GM12878 (cell line): ENCODE measurements at regions not wholly inside any gene's neighbourhood (a gene's known extent, or its start where the extent isn't known, plus 50 kb on each side); places are given as distances from the start of the nearest gene placed in this dataset.

ENCODE experiments used
- ATAC-seq: fragments of 200-7000 bp; cut with Tn5 transposase; 3 replicates; pipeline ENCODE4 v1.9.1; 2020; ENCODE audit warnings: mild to moderate bottlenecking, moderate library complexity
- BruUV-seq: library from RNA; stranded (reverse); fragments of 400-500 nt; replicated peaks from 2 replicates; lab custom pipeline; 2021; lab: Mats Ljungman, UMichigan
- CTCF ChIA-PET: fragments of 300-600 bp; sonication (Branson Sonifier 250); formaldehyde crosslinking; extraction: SDS; loops from one replicate; lab custom pipeline; 2021; ENCODE audit warnings: inconsistent platforms; lab: Yijun Ruan, JAX
- POLR2A ChIA-PET: fragments of 350-600 bp; formaldehyde crosslinking; extraction: SDS; loops from one replicate; lab custom pipeline; 2021; ENCODE audit warnings: inconsistent platforms; lab: Charles Lee
- RAD21 ChIA-PET: fragments of 300-600 bp; sonication (Branson Sonifier 250); formaldehyde crosslinking; loops from one replicate; lab custom pipeline; 2023; ENCODE audit warnings: antibody characterized with exemption; ENCODE audit not compliant: unreplicated experiment; lab: Charles Lee
- SMC1A ChIA-PET: fragments of 300-600 bp; sonication (Branson Sonifier 250); formaldehyde crosslinking; loops from one replicate; lab custom pipeline; 2023; ENCODE audit not compliant: unreplicated experiment, uncharacterized antibody; lab: Charles Lee
- DNase-seq: peaks from one replicate; pipeline ENCODE4 v3.0.0-alpha.2; 2011; ENCODE audit warnings: low read depth, low spot score
- FAIRE-seq: peaks from 3 replicates; lab custom pipeline; 2011; peaks lifted over from hg19 to GRCh38; lab: Jason Lieb, UNC
- H2AFZ ChIP-seq: 2 replicates; pipeline ENCODE4 v1.6.0; 2011; ENCODE audit warnings: low read depth, low read length, control low read depth; ENCODE audit not compliant: control insufficient read depth
- H3K27ac ChIP-seq: 2 replicates; pipeline ENCODE4 v1.5.1; 2011; ENCODE audit warnings: control low read depth; ENCODE audit not compliant: control insufficient read depth, insufficient read depth
- H3K27me3 ChIP-seq, 2 experiments: replicated peaks in 1 of 2; 2 replicates each; pipeline versions ENCODE4 v1.6.0 to v1.6.1; 2011; ENCODE audit warnings: low read length in 1 of 2; ENCODE audit not compliant: control insufficient read depth in 2 of 2, insufficient read depth in 2 of 2
- H3K36me3 ChIP-seq, 2 experiments: 2 replicates each; pipeline ENCODE4 v1.5.1; 2011; ENCODE audit warnings: low read length in 1 of 2; ENCODE audit not compliant: control insufficient read depth in 2 of 2, insufficient read depth in 2 of 2
- H3K4me1 ChIP-seq: 2 replicates; pipeline ENCODE4 v1.6.1; 2011; ENCODE audit warnings: mild to moderate bottlenecking, low read length, moderate library complexity, mixed read lengths; ENCODE audit not compliant: control insufficient read depth, insufficient read depth
- H3K4me2 ChIP-seq: 2 replicates; pipeline ENCODE4 v1.6.0; 2011; ENCODE audit warnings: control low read depth; ENCODE audit not compliant: control insufficient read depth, insufficient read depth
- H3K4me3 ChIP-seq: fragments of 200-600 bp; sonication (generic); 2 replicates; pipeline ENCODE4 v1.5.1; 2016
- H3K79me2 ChIP-seq: 2 replicates; pipeline ENCODE4 v1.6.0; 2011; ENCODE audit warnings: low read length; ENCODE audit not compliant: control insufficient read depth, insufficient read depth
- H3K9ac ChIP-seq: 2 replicates; pipeline ENCODE4 v1.8.0; 2011; ENCODE audit warnings: low read length, control low read depth, mixed read lengths; ENCODE audit not compliant: control insufficient read depth, insufficient read depth
- H3K9me3 ChIP-seq: replicated peaks from 3 replicates; pipeline ENCODE4 v1.5.1; 2011; ENCODE audit warnings: mild to moderate bottlenecking, low read length; ENCODE audit not compliant: control insufficient read depth, insufficient read depth
- H4K20me1 ChIP-seq: 2 replicates; pipeline ENCODE4 v1.6.0; 2011; ENCODE audit not compliant: control insufficient read depth, insufficient read depth
- ATF7 ChIP-seq: fragments of 450-650 bp; IDR thresholded peaks from 2 replicates; pipeline ENCODE4 v1.6.1; 2016; ENCODE audit warnings: low read depth, mild to moderate bottlenecking
- CEBPB ChIP-seq, 2 experiments: fragments of 150-350 bp in 1 of 2; IDR thresholded peaks; 2 replicates each; pipeline ENCODE4 v1.6.1; 2012 to 2014; ENCODE audit warnings: low read depth in 2 of 2, low read length in 2 of 2, borderline replicate concordance in 1 of 2, inconsistent platforms in 1 of 2
- CHD1 ChIP-seq: IDR thresholded peaks from 2 replicates; pipeline ENCODE4 v1.6.1; 2012; ENCODE audit warnings: low read depth, low read length, improper control_type of control experiment
- CREB1 ChIP-seq: IDR thresholded peaks from 2 replicates; pipeline ENCODE4 v1.6.1; 2012; ENCODE audit warnings: low read depth, mild to moderate bottlenecking, inconsistent platforms
- FOS ChIP-seq: IDR thresholded peaks from 3 replicates; pipeline ENCODE4 v1.6.1; 2011; ENCODE audit warnings: borderline replicate concordance; ENCODE audit not compliant: insufficient read length; ENCODE audit errors: extremely low read depth
- IKZF1 ChIP-seq: fragments of 450-650 bp; conservative IDR thresholded peaks from 2 replicates; pipeline ENCODE4 v1.6.1; 2017; ENCODE audit warnings: antibody characterized with exemption, mild to moderate bottlenecking
- NFYB ChIP-seq: IDR thresholded peaks from 2 replicates; pipeline ENCODE4 v1.6.1; 2011; ENCODE audit warnings: low read depth, mild to moderate bottlenecking, low read length, improper control_type of control experiment, moderate library complexity; ENCODE audit not compliant: insufficient read depth
- PML ChIP-seq: IDR thresholded peaks from 2 replicates; pipeline ENCODE4 v1.6.1; 2012; ENCODE audit warnings: low read length, inconsistent platforms
- WRNIP1 ChIP-seq: IDR thresholded peaks from 2 replicates; pipeline ENCODE4 v1.6.1; 2011; ENCODE audit warnings: low read depth, low read length, improper control_type of control experiment, borderline replicate concordance
- ZNF384 ChIP-seq: IDR thresholded peaks from 2 replicates; pipeline ENCODE4 v1.6.1; 2012; ENCODE audit warnings: low read depth, mild to moderate bottlenecking, low read length, improper control_type of control experiment, borderline replicate concordance
- WGBS: methylation state at CpG from one replicate; pipeline ENCODE4 v1.1.6; 2016; ENCODE audit warnings: low lambda C conversion rate; ENCODE audit not compliant: insufficient replicate concordance, insufficient coverage; ENCODE audit errors: missing lambda C conversion rate; 5-methylcytosine and 5-hydroxymethylcytosine counted together
- in situ Hi-C: fragments of 300-500 bp; cut with MboI; formaldehyde crosslinking; loops from 9 replicates; pipeline ENCODE4 v1.14.3; 2018; ENCODE audit warnings: mixed read lengths
- intact Hi-C: fragments of 100-400 bp; cut with micrococcal nuclease; formaldehyde crosslinking; loops from one replicate; pipeline ENCODE4 v1.14.2; 2022; ENCODE audit not compliant: unreplicated experiment
- TF ChIP-seq, protein P1 (sequence below): fragments of 450-650 bp; IDR thresholded peaks from 2 replicates; pipeline ENCODE4 v1.6.1; 2014; ENCODE audit warnings: mild to moderate bottlenecking
- TF ChIP-seq, protein P2 (sequence below): fragments of 450-650 bp; formaldehyde crosslinking; IDR thresholded peaks from 2 replicates; pipeline ENCODE4 v1.5.0; 2022; ENCODE audit warnings: mild to moderate bottlenecking, missing genetic modification characterization
- TF ChIP-seq, protein P3 (sequence below): IDR thresholded peaks from 2 replicates; pipeline ENCODE4 v1.6.1; 2012; ENCODE audit warnings: low read depth, low read length, improper control_type of control experiment

DNA sequence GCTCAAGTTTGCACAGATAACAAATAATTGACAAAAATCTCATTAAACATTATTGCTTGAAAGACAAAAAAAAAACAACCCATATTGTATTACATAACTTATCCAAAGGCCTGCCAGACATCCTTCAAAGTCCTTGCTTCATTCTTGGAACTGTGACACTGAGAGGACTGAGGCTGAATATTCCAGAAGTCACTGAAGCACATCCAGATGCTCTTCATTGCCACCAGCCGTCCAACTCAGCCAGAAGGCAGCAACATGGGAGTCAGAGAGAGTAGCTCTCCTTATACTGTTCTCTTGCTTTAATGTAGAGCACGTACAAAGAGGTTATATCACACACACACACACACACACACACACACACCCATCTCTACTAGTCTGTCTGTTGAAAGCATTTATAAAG, 755.0 kb downstream of the LTN1 start (continued):
- TF ChIP-seq, protein P1, sequence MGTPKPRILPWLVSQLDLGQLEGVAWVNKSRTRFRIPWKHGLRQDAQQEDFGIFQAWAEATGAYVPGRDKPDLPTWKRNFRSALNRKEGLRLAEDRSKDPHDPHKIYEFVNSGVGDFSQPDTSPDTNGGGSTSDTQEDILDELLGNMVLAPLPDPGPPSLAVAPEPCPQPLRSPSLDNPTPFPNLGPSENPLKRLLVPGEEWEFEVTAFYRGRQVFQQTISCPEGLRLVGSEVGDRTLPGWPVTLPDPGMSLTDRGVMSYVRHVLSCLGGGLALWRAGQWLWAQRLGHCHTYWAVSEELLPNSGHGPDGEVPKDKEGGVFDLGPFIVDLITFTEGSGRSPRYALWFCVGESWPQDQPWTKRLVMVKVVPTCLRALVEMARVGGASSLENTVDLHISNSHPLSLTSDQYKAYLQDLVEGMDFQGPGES = no peak
- TF ChIP-seq FOS (no peak), CHD1 (no peak), IKZF1 (no peak), ATF7 (no peak), ZNF384 (no peak), NFYB (no peak), CEBPB (IDR thresholded peaks at IDR 0.05; ENCODE audit: borderline replicate concordance in 1 of 2, low read depth in 2 of 2, low read length in 2 of 2) (no peak), CREB1 (no peak)

DNA sequence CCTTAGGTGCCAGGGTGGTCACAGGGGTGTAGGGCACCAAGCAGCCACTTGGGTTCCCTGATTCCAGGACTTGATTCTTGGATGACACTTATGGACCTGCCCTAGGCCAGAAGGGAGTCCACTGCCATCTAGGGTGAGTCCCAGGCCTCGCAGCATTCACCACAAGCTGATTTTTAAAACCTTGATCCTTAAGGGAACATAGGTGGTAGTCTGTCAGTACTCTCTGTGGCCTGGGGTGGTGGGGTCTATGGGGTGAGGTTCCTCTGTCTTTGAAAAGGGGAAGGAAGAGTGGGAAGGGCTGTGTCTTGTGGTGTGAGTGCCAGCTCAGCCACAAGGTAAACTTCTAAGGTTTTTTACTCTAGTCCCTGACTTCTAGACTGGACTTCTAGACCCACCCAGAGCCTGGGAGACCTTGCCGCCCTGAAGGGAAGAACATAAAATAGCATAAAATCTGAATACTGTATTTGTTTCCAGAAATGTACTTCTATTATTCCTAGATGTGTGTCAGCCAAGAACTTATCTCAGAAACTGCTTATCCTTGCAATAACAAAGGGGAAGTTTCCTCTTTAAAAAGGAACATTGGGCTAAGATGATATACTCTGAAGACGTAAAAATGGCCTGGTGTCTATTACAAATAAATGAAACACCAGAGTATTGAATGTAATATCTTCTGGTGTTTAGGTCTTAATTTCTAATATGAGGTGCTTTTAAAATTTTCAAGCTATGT, 757.3 kb downstream of the LTN1 start:
- POLR2A ChIA-PET = no interaction called here
- Histone ChIP-seq H3K4me1 (no peaks in the 10 kb centered on the region), H3K27me3 (no peaks in the 10 kb centered on the region), H3K4me3 (no peak overlapping the region), H3K9ac (no peak overlapping the region), H3K4me2 (no peak overlapping the region), H3K36me3 (no peaks in the 10 kb centered on the region), H2AFZ (no peak overlapping the region), H3K79me2 (no peaks in the 10 kb centered on the region), H3K27ac (no peak overlapping the region), H3K9me3 (no peaks in the 10 kb centered on the region; the same call in 2 of the 3 replicates), H4K20me1 (no peaks in the 10 kb centered on the region)
- no TSS peak for BruUV-seq
- ATAC-seq (no peak), DNase-seq (no peak), FAIRE-seq (no peak)
- WGBS = 21% methylated on average over 3 of the region's 3 CpGs
- CTCF ChIA-PET = no interaction called here
- TF ChIP-seq PML = no peak
- no peak for TF ChIP-seq WRNIP1
- TF ChIP-seq, protein P2, sequence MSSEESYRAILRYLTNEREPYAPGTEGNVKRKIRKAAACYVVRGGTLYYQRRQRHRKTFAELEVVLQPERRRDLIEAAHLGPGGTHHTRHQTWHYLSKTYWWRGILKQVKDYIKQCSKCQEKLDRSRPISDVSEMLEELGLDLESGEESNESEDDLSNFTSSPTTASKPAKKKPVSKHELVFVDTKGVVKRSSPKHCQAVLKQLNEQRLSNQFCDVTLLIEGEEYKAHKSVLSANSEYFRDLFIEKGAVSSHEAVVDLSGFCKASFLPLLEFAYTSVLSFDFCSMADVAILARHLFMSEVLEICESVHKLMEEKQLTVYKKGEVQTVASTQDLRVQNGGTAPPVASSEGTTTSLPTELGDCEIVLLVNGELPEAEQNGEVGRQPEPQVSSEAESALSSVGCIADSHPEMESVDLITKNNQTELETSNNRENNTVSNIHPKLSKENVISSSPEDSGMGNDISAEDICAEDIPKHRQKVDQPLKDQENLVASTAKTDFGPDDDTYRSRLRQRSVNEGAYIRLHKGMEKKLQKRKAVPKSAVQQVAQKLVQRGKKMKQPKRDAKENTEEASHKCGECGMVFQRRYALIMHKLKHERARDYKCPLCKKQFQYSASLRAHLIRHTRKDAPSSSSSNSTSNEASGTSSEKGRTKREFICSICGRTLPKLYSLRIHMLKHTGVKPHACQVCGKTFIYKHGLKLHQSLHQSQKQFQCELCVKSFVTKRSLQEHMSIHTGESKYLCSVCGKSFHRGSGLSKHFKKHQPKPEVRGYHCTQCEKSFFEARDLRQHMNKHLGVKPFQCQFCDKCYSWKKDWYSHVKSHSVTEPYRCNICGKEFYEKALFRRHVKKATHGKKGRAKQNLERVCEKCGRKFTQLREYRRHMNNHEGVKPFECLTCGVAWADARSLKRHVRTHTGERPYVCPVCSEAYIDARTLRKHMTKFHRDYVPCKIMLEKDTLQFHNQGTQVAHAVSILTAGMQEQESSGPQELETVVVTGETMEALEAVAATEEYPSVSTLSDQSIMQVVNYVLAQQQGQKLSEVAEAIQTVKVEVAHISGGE (CRISPR knock-in tag) = no peak
- TF ChIP-seq, protein P3, sequence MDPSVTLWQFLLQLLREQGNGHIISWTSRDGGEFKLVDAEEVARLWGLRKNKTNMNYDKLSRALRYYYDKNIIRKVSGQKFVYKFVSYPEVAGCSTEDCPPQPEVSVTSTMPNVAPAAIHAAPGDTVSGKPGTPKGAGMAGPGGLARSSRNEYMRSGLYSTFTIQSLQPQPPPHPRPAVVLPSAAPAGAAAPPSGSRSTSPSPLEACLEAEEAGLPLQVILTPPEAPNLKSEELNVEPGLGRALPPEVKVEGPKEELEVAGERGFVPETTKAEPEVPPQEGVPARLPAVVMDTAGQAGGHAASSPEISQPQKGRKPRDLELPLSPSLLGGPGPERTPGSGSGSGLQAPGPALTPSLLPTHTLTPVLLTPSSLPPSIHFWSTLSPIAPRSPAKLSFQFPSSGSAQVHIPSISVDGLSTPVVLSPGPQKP = no peak
- RAD21 ChIA-PET = no interaction called here
- in situ Hi-C loops = no loop called here
- SMC1A ChIA-PET = no interaction called here
- intact Hi-C loops = no loop called here
